Astrocyte (in vitro differentiated cells and primary cell): ENCODE measurements at regions not wholly inside any gene's neighbourhood (a gene's known extent, or its start where the extent isn't known, plus 50 kb on each side); places are given as distances from the start of the nearest gene placed in this dataset.

Source experiments
- CTCF ChIP-seq: IDR thresholded peaks from 2 replicates; pipeline ENCODE4 v1.5.1; 2011; ENCODE audit warnings: low read depth, mild to moderate bottlenecking, inconsistent platforms, low read length, moderate library complexity; ENCODE audit not compliant: insufficient read depth
- EZH2 ChIP-seq: IDR thresholded peaks from 2 replicates; pipeline ENCODE4 v1.6.1; 2012; ENCODE audit warnings: mild to moderate bottlenecking, low read length, inconsistent platforms; ENCODE audit not compliant: insufficient read depth

DNA sequence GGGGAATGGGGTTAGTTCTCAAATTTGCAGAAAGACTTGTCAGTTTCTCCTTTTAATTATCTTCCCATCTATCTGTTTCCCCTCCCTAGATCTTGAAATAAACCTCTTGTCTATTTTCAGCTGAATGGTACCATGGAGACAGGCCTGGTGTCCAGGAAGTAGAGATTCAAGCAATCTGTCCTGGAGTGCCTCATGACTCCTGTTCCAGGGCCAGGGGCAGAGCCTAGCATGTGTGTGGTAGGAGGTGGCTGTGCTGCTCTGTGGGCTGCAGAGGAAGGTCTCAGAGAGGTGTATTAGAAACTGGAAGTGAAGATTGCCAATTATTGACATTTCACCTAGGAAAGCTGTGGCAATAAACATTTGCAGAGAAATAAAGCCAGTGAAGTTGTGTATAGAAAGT lies 175.8 kb upstream of the ATP10B start:
- TF ChIP-seq CTCF: no peak
- no peak for TF ChIP-seq EZH2
